Stimulated activated naive CD8-positive, alpha-beta T cell treated with anti-CD3 and anti-CD28 coated beads, Interleukin-15, Interleukin-2, amounts not matched to agents 100 ng/mL and 50 ng/mL, for 24 hours (primary cell): ENCODE measurements at regions not wholly inside any gene's neighbourhood (a gene's known extent, or its start where the extent isn't known, plus 50 kb on each side); places are given as distances from the start of the nearest gene placed in this dataset.

Source experiments
- H3K27ac Mint-ChIP-seq: one replicate; pipeline ENCODE4 v1.8.0; 2021; ENCODE audit warnings: mild to moderate bottlenecking, mixed read lengths
- H3K27me3 Mint-ChIP-seq: one replicate; pipeline ENCODE4 v1.8.0; 2021; ENCODE audit warnings: mixed read lengths
- H3K36me3 Mint-ChIP-seq: one replicate; pipeline ENCODE4 v1.8.0; 2021; ENCODE audit warnings: low read depth, mixed read lengths
- H3K4me1 Mint-ChIP-seq: one replicate; pipeline ENCODE4 v1.8.0; 2021; ENCODE audit warnings: low read depth, mixed read lengths
- H3K4me3 Mint-ChIP-seq: one replicate; pipeline ENCODE4 v1.8.0; 2021; ENCODE audit warnings: mild to moderate bottlenecking, mixed read lengths
- H3K9me3 Mint-ChIP-seq: one replicate; pipeline ENCODE4 v1.8.0; 2021; ENCODE audit warnings: mixed read lengths

- H3K4me1 Mint-ChIP-seq = no peaks in the 10 kb centered on the region
- no peaks in the 10 kb centered on the region for H3K36me3 Mint-ChIP-seq
- no peak overlapping the region for H3K4me3 Mint-ChIP-seq
- H3K27ac Mint-ChIP-seq = no peak overlapping the region
- no peaks in the 10 kb centered on the region for H3K9me3 Mint-ChIP-seq
- peaks cover 5% of the 10 kb centered on the region for H3K27me3 Mint-ChIP-seq
These were observed 121.5 kb downstream of the PSMG1 start for GRCh38 chr21:39061766-39062165.

GRCh38 chr21:39060485-39061083 is 122.7 kb downstream of the PSMG1 start:
- Mint-ChIP-seq H3K27me3 (peaks cover 5% of the 10 kb centered on the region), H3K4me1 (no peaks in the 10 kb centered on the region), H3K36me3 (no peaks in the 10 kb centered on the region), H3K4me3 (no peak overlapping the region), H3K9me3 (no peaks in the 10 kb centered on the region), H3K27ac (no peak overlapping the region)

GRCh38 chr21:39057121-39057520 is 126.1 kb downstream of the PSMG1 start:
- no peaks in the 10 kb centered on the region for H3K4me1 Mint-ChIP-seq
- no peaks in the 10 kb centered on the region for H3K36me3 Mint-ChIP-seq
- no peak overlapping the region for H3K27ac Mint-ChIP-seq
- H3K9me3 Mint-ChIP-seq = no peaks in the 10 kb centered on the region
- H3K4me3 Mint-ChIP-seq = no peak overlapping the region
- H3K27me3 Mint-ChIP-seq = peaks cover 5% of the 10 kb centered on the region

- Mint-ChIP-seq H3K27ac (no peak overlapping the region), H3K27me3 (peaks cover 5% of the 10 kb centered on the region), H3K36me3 (no peaks in the 10 kb centered on the region), H3K4me3 (no peak overlapping the region), H3K9me3 (no peaks in the 10 kb centered on the region), H3K4me1 (no peaks in the 10 kb centered on the region)
These were observed 126.6 kb downstream of the PSMG1 start for GRCh38 chr21:39056636-39057035.

GRCh38 chr21:39055167-39055767 is 128.0 kb downstream of the PSMG1 start:
- Mint-ChIP-seq H3K27ac (no peak overlapping the region), H3K4me3 (no peak overlapping the region), H3K4me1 (no peaks in the 10 kb centered on the region), H3K9me3 (no peaks in the 10 kb centered on the region), H3K36me3 (no peaks in the 10 kb centered on the region), H3K27me3 (peaks cover 5% of the 10 kb centered on the region)

- no peak overlapping the region for H3K27ac Mint-ChIP-seq
- H3K4me3 Mint-ChIP-seq = no peak overlapping the region
- no peaks in the 10 kb centered on the region for H3K9me3 Mint-ChIP-seq
- peaks cover 5% of the 10 kb centered on the region for H3K27me3 Mint-ChIP-seq
- H3K36me3 Mint-ChIP-seq = no peaks in the 10 kb centered on the region
- H3K4me1 Mint-ChIP-seq = no peaks in the 10 kb centered on the region
These were observed 129.2 kb downstream of the PSMG1 start for GRCh38 chr21:39054066-39054465.

- Mint-ChIP-seq H3K36me3 (no peaks in the 10 kb centered on the region), H3K9me3 (no peaks in the 10 kb centered on the region)
These were observed 130.1 kb downstream of the PSMG1 start for GRCh38 chr21:39053126-39053525.

GRCh38 chr21:39052718-39053117 is 130.5 kb downstream of the PSMG1 start:
- no peaks in the 10 kb centered on the region for H3K36me3 Mint-ChIP-seq
- no peak overlapping the region for H3K4me3 Mint-ChIP-seq
- peaks cover 5% of the 10 kb centered on the region for H3K27me3 Mint-ChIP-seq
- no peak overlapping the region for H3K27ac Mint-ChIP-seq
- H3K9me3 Mint-ChIP-seq = no peaks in the 10 kb centered on the region
- no peaks in the 10 kb centered on the region for H3K4me1 Mint-ChIP-seq

More at GRCh38 chr21:39053126-39053525, 130.1 kb downstream of the PSMG1 start:
- Mint-ChIP-seq H3K4me3 (no peak overlapping the region), H3K27me3 (peaks cover 5% of the 10 kb centered on the region), H3K27ac (no peak overlapping the region), H3K4me1 (no peaks in the 10 kb centered on the region)

- Mint-ChIP-seq H3K36me3 (no peaks in the 10 kb centered on the region), H3K4me3 (no peak overlapping the region), H3K27ac (no peak overlapping the region), H3K9me3 (no peaks in the 10 kb centered on the region), H3K4me1 (no peaks in the 10 kb centered on the region), H3K27me3 (no peaks in the 10 kb centered on the region)
These were observed 131.7 kb downstream of the PSMG1 start for GRCh38 chr21:39051588-39051949.

- no peaks in the 10 kb centered on the region for H3K4me1 Mint-ChIP-seq
- no peak overlapping the region for H3K4me3 Mint-ChIP-seq
- H3K36me3 Mint-ChIP-seq = no peaks in the 10 kb centered on the region
- no peaks in the 10 kb centered on the region for H3K9me3 Mint-ChIP-seq
- H3K27me3 Mint-ChIP-seq = no peaks in the 10 kb centered on the region
- no peak overlapping the region for H3K27ac Mint-ChIP-seq
These were observed 132.2 kb downstream of the PSMG1 start for GRCh38 chr21:39050841-39051587.

- no peaks in the 10 kb centered on the region for H3K36me3 Mint-ChIP-seq
- no peaks in the 10 kb centered on the region for H3K9me3 Mint-ChIP-seq
- no peak overlapping the region for H3K27ac Mint-ChIP-seq
- no peak overlapping the region for H3K4me3 Mint-ChIP-seq
- no peaks in the 10 kb centered on the region for H3K4me1 Mint-ChIP-seq
- no peaks in the 10 kb centered on the region for H3K27me3 Mint-ChIP-seq
These were observed 134.7 kb downstream of the PSMG1 start for GRCh38 chr21:39048574-39048973.

- Mint-ChIP-seq H3K27me3 (no peaks in the 10 kb centered on the region), H3K4me1 (no peaks in the 10 kb centered on the region), H3K27ac (no peak overlapping the region), H3K36me3 (no peaks in the 10 kb centered on the region), H3K9me3 (no peaks in the 10 kb centered on the region), H3K4me3 (no peak overlapping the region)
These were observed 135.2 kb downstream of the PSMG1 start for GRCh38 chr21:39048064-39048463.

GRCh38 chr21:39047046-39047445 is 136.2 kb downstream of the PSMG1 start:
- no peak overlapping the region for H3K4me3 Mint-ChIP-seq
- H3K9me3 Mint-ChIP-seq = no peaks in the 10 kb centered on the region
- no peaks in the 10 kb centered on the region for H3K36me3 Mint-ChIP-seq
- no peaks in the 10 kb centered on the region for H3K27me3 Mint-ChIP-seq
- no peaks in the 10 kb centered on the region for H3K4me1 Mint-ChIP-seq
- no peak overlapping the region for H3K27ac Mint-ChIP-seq

GRCh38 chr21:39046236-39046916 is 136.9 kb downstream of the PSMG1 start:
- Mint-ChIP-seq H3K36me3 (no peaks in the 10 kb centered on the region), H3K4me3 (no peak overlapping the region), H3K27ac (no peak overlapping the region), H3K9me3 (no peaks in the 10 kb centered on the region), H3K27me3 (no peaks in the 10 kb centered on the region), H3K4me1 (no peaks in the 10 kb centered on the region)

GRCh38 chr21:39041816-39042215 is 141.4 kb downstream of the PSMG1 start:
- peaks cover 6% of the 10 kb centered on the region for H3K4me1 Mint-ChIP-seq
- H3K36me3 Mint-ChIP-seq = no peaks in the 10 kb centered on the region
- H3K27ac Mint-ChIP-seq = no peak overlapping the region
- H3K9me3 Mint-ChIP-seq = no peaks in the 10 kb centered on the region
- H3K27me3 Mint-ChIP-seq = no peaks in the 10 kb centered on the region
- H3K4me3 Mint-ChIP-seq = no peak overlapping the region
